ENCODE measurements at regions not wholly inside any gene's neighbourhood (a gene's known extent, or its start where the extent isn't known, plus 50 kb on each side); places are given as distances from the start of the nearest gene placed in this dataset.

- no peak for DNase-seq
- no peak for TF ChIP-seq POLR2A (IDR thresholded peaks at IDR 0.05)
- no peak for TF ChIP-seq CTCF (IDR thresholded peaks at IDR 0.05)
- no peak for TF ChIP-seq EP300 (IDR thresholded peaks at IDR 0.05)
Observed at GRCh38 chr14:55846826-55847446, 266.9 kb downstream of the KTN1 start.

GRCh38 chr14:55847766-55848165 lies 267.8 kb downstream of the KTN1 start:
- WGBS, 3 donors, result 68 to 76% (median 74%) methylated on average over 3 of the region's 3 CpGs
- no peak for DNase-seq
- Histone ChIP-seq H3K9me3 (peaks cover 0 to 5% of the 10 kb centered on the region in 2 donors), H3K27ac (no peak overlapping the region), H3K4me1 (ENCODE audit: insufficient read depth) (peaks cover 2% of the 10 kb centered on the region), H3K4me3 (no peak overlapping the region), H3K27me3 (no peaks in the 10 kb centered on the region), H3K36me3 (no peaks in the 10 kb centered on the region)
- intact Hi-C loops (cut with DNase I), result no loop called here
- TF ChIP-seq POLR2A (IDR thresholded peaks at IDR 0.05) (no peak), EP300 (IDR thresholded peaks at IDR 0.05) (no peak), CTCF (IDR thresholded peaks at IDR 0.05) (no peak)

More at GRCh38 chr14:55846826-55847446, 266.9 kb downstream of the KTN1 start:
- intact Hi-C loops (cut with DNase I), result no loop called here
- WGBS, 3 donors, result 27 to 42% (median 34%) methylated on average over 2 of the region's 2 CpGs
- Histone ChIP-seq H3K9me3 (peaks cover 0 to 5% of the 10 kb centered on the region in 2 donors), H3K4me3 (no peak overlapping the region), H3K27me3 (no peaks in the 10 kb centered on the region), H3K27ac (no peak overlapping the region), H3K4me1 (ENCODE audit: insufficient read depth) (peaks cover 2% of the 10 kb centered on the region), H3K36me3 (no peaks in the 10 kb centered on the region)

GRCh38 chr14:55848964-55849363 lies 269.0 kb downstream of the KTN1 start:
- Histone ChIP-seq H3K4me3 (no peak overlapping the region), H3K9me3 (peaks cover 0 to 5% of the 10 kb centered on the region in 2 donors), H3K27ac (no peak overlapping the region), H3K27me3 (no peaks in the 10 kb centered on the region), H3K36me3 (no peaks in the 10 kb centered on the region), H3K4me1 (ENCODE audit: insufficient read depth) (peaks cover 2% of the 10 kb centered on the region)
- no peak for DNase-seq
- intact Hi-C loops (cut with DNase I), result no loop called here
- TF ChIP-seq CTCF (IDR thresholded peaks at IDR 0.05) (no peak), POLR2A (IDR thresholded peaks at IDR 0.05) (no peak), EP300 (IDR thresholded peaks at IDR 0.05) (no peak)

- TF ChIP-seq CTCF (IDR thresholded peaks at IDR 0.05), result no peak
- no peak for TF ChIP-seq EP300 (IDR thresholded peaks at IDR 0.05)
- TF ChIP-seq POLR2A (IDR thresholded peaks at IDR 0.05), result no peak
- H3K27me3 ChIP-seq, result no peaks in the 10 kb centered on the region
- no peak for DNase-seq
- no peak overlapping the region for H3K27ac ChIP-seq
- peaks cover 2% of the 10 kb centered on the region for H3K4me1 ChIP-seq (ENCODE audit: insufficient read depth)
- no peak overlapping the region for H3K4me3 ChIP-seq
- no peaks in the 10 kb centered on the region for H3K36me3 ChIP-seq
- intact Hi-C loops (cut with DNase I), result no loop called here
- H3K9me3 ChIP-seq, result peaks cover 0 to 5% of the 10 kb centered on the region in 2 donors
- WGBS, 3 donors, result 95 to 98% (median 98%) methylated on average over 2 of the region's 2 CpGs
Observed at GRCh38 chr14:55849833-55850232, 268.4 kb upstream of the PELI2 start.

All from ovary (tissue), 7 donors.